Calu3 (cell line): ENCODE measurements at regions not wholly inside any gene's neighbourhood (a gene's known extent, or its start where the extent isn't known, plus 50 kb on each side); places are given as distances from the start of the nearest gene placed in this dataset.

Source experiments
- BruUV-seq: library from RNA; stranded (reverse); fragments of 400-500 nt; replicated peaks from 2 replicates; lab custom pipeline; 2021; lab: Mats Ljungman, UMichigan
- CTCF ChIA-PET: fragments of 300-600 bp; sonication (Branson Sonifier 250); formaldehyde crosslinking; loops from one replicate; lab custom pipeline; 2022; ENCODE audit warnings: antibody characterized with exemption; lab: Charles Lee
- DNase-seq: peaks from one replicate; pipeline ENCODE4 v3.0.0; 2022
- H3K27ac Mint-ChIP-seq: one replicate; pipeline ENCODE4 v1.8.0; 2022; ENCODE audit warnings: mixed read lengths; ENCODE audit not compliant: unreplicated experiment
- H3K27me3 Mint-ChIP-seq: one replicate; pipeline ENCODE4 v1.8.0; 2022; ENCODE audit warnings: mixed read lengths; ENCODE audit not compliant: unreplicated experiment
- H3K36me3 Mint-ChIP-seq: one replicate; pipeline ENCODE4 v1.8.0; 2022; ENCODE audit warnings: mild to moderate bottlenecking, moderate library complexity, mixed read lengths; ENCODE audit not compliant: insufficient read depth, unreplicated experiment
- H3K4me1 Mint-ChIP-seq: one replicate; pipeline ENCODE4 v1.8.0; 2022; ENCODE audit warnings: mild to moderate bottlenecking, low read depth, mixed read lengths; ENCODE audit not compliant: unreplicated experiment
- H3K4me3 Mint-ChIP-seq: one replicate; pipeline ENCODE4 v1.8.0; 2022; ENCODE audit warnings: mild to moderate bottlenecking, low read depth, moderate library complexity, mixed read lengths; ENCODE audit not compliant: unreplicated experiment
- H3K9me3 Mint-ChIP-seq: one replicate; pipeline ENCODE4 v1.8.0; 2022; ENCODE audit warnings: low read depth, mixed read lengths; ENCODE audit not compliant: unreplicated experiment
- CTCF ChIP-seq: fragments of 200-600 bp; IDR thresholded peaks from one replicate; pipeline ENCODE4 v1.8.0; 2022; ENCODE audit warnings: antibody characterized with exemption; ENCODE audit not compliant: unreplicated experiment
- intact Hi-C: fragments of 100-400 bp; cut with micrococcal nuclease; formaldehyde crosslinking; loops from one replicate; pipeline ENCODE4 v1.10.0; 2022; ENCODE audit not compliant: unreplicated experiment

- H3K36me3 Mint-ChIP-seq = no peaks in the 10 kb centered on the region
- H3K4me3 Mint-ChIP-seq = no peak overlapping the region
- H3K27ac Mint-ChIP-seq = no peak overlapping the region
- no TSS peak for BruUV-seq
- no peaks in the 10 kb centered on the region for H3K4me1 Mint-ChIP-seq
- no peak for TF ChIP-seq CTCF
- no peaks in the 10 kb centered on the region for H3K27me3 Mint-ChIP-seq
- DNase-seq = no peak
- no peaks in the 10 kb centered on the region for H3K9me3 Mint-ChIP-seq
- intact Hi-C loops = no loop called here
- CTCF ChIA-PET = no interaction called here
These were observed 69.9 kb upstream of the AVPR1A start for GRCh38 chr12:63220921-63221320.

GRCh38 chr12:63212316-63212715 is 61.3 kb upstream of the AVPR1A start:
- intact Hi-C loops = no loop called here
- no TSS peak for BruUV-seq
- no peak for DNase-seq
- H3K9me3 Mint-ChIP-seq = no peaks in the 10 kb centered on the region
- H3K4me3 Mint-ChIP-seq = no peak overlapping the region
- H3K36me3 Mint-ChIP-seq = no peaks in the 10 kb centered on the region
- no peaks in the 10 kb centered on the region for H3K4me1 Mint-ChIP-seq
- no peak for TF ChIP-seq CTCF
- no peak overlapping the region for H3K27ac Mint-ChIP-seq
- CTCF ChIA-PET = no interaction called here
- H3K27me3 Mint-ChIP-seq = no peaks in the 10 kb centered on the region

- H3K9me3 Mint-ChIP-seq = no peaks in the 10 kb centered on the region
- TF ChIP-seq CTCF = no peak
- no TSS peak for BruUV-seq
- H3K4me1 Mint-ChIP-seq = no peaks in the 10 kb centered on the region
- H3K4me3 Mint-ChIP-seq = no peak overlapping the region
- no peak overlapping the region for H3K27ac Mint-ChIP-seq
- no peak for DNase-seq
- no peaks in the 10 kb centered on the region for H3K36me3 Mint-ChIP-seq
- H3K27me3 Mint-ChIP-seq = no peaks in the 10 kb centered on the region
- CTCF ChIA-PET = no interaction called here
- intact Hi-C loops = no loop called here
These were observed 58.0 kb upstream of the AVPR1A start for GRCh38 chr12:63208956-63209355.

GRCh38 chr12:63206909-63207308 is 55.9 kb upstream of the AVPR1A start:
- no peak for TF ChIP-seq CTCF
- no TSS peak for BruUV-seq
- H3K9me3 Mint-ChIP-seq = no peaks in the 10 kb centered on the region
- no peak overlapping the region for H3K4me3 Mint-ChIP-seq
- CTCF ChIA-PET = no interaction called here
- intact Hi-C loops = no loop called here
- no peak overlapping the region for H3K27ac Mint-ChIP-seq
- no peaks in the 10 kb centered on the region for H3K36me3 Mint-ChIP-seq
- DNase-seq = no peak
- no peaks in the 10 kb centered on the region for H3K4me1 Mint-ChIP-seq
- H3K27me3 Mint-ChIP-seq = no peaks in the 10 kb centered on the region
